GM19238 (cell line): ENCODE measurements at regions not wholly inside any gene's neighbourhood (a gene's known extent, or its start where the extent isn't known, plus 50 kb on each side); places are given as distances from the start of the nearest gene placed in this dataset.
"Not testable (repeated sequence)": the region's sequence is repeated elsewhere in the genome, so short reads cannot be mapped to it uniquely, and the experiment has no call there.

Experiments
- DNase-seq: peaks from one replicate; pipeline ENCODE4 v3.0.0; 2011; ENCODE audit warnings: low spot score; ENCODE audit not compliant: insufficient read length

GRCh38 chr2:22450831-22451230 is 934.1 kb upstream of the KLHL29 start:
- DNase-seq: no peak

DNA sequence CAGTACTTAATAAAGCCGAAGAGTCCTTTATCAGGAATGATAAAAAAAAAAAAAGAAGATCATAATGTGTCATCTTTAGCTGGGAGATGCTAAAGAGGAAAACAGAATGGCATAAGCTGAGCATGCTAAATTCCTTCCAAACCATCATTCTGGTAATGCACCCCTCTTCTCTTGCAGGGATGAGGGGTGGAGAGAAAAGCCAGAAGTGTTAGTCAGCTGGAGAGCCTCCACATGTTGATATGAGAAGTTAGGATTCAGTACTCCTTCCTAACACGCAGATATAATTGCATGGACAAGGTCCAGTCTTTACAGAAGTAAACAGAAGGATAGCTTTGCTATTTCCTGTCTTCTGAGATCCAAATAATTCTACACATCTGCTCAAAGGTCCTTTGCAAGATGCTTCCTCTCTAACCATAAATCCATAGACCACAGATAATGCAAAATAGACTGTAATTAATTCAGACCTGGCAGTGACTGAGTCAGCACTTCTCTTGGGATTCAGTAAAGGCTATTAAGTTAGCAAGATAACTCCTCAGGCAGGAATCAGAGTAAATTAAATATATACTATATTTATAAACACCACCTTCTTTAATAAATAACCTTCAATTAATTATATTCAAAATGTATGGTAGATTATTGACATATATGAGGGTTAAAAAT is 930.0 kb upstream of the KLHL29 start:
- DNase-seq: no peak

GRCh38 chr2:22458440-22458839 is 926.5 kb upstream of the KLHL29 start:
- no peak for DNase-seq

GRCh38 chr2:22475103-22475502 is 909.9 kb upstream of the KLHL29 start:
- not testable (repeated sequence) for DNase-seq

GRCh38 chr2:22478329-22478728 is 906.6 kb upstream of the KLHL29 start:
- no peak for DNase-seq

DNA sequence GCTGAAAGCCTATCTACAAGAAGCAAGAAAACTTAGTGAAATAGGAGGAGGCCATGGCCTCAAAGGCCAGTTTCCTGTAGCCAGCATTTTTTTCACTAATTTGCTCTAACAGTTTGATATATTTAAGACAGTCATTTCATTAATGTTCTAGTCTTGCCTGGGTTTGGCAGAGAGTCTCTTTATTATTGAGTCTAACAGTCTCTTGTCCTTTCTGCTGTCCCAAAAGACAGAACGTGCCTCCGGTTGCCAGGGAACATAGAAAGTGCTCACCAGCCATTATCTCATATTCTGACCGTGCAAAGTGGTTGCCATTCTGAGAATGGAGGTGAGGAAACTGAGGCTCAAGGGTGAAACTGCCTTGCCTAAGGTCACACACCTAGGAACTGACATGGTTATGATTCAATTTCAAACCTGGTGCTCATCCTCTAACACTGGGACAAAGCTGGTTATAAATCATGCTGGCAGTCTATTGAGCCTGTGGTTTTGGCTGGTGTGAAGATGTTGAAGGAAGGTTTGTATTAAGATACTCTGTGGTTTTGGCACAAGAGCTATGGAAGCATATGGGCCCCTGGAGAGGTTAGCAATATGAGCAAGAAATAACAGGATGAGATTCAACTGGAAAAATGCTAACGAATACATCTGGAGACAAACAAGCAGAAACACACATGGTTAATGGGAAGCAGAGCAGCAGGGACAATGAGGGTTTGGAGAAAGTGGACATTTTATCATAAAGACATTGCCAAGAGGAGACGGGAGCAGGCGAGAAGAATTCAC is 903.3 kb upstream of the KLHL29 start:
- DNase-seq: no peak

DNA sequence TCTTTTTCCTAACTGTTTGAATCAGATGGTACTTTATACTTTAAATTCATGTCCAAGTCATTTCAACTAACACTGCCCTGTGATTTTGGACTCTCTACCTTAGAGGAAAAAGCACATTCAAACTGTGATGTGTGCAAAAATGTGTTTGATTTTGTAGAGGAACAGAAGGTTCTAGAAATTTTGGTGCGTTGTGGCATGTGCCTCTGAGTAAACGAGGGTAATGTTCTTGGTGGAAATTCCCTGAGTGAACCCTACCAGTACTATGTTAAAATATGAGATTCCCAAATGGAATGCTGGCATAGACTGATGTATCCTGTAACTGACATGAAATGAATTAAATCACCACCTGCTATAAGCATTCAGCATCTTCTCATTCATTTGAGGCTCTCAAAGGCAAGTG is 901.9 kb upstream of the KLHL29 start:
- no peak for DNase-seq

DNA sequence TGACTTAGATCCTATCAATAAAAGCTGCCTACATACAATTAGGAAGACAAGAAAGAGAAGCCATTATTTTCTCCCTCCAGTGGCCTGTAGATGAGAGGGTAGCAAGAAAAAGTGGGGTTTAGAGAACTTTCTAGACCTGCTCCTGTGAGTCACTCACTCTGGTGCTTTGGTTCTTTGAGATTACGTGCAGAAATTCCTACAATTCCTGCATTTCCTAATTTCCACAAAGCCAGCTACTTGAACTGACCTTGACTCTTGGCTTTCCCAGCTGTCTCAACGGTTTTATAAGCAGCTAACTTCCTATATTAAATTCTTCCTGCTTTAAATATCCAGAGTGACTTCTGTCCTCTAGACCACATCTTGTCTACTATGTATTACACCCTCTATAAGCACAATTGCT is 899.5 kb upstream of the KLHL29 start:
- no peak for DNase-seq

DNA sequence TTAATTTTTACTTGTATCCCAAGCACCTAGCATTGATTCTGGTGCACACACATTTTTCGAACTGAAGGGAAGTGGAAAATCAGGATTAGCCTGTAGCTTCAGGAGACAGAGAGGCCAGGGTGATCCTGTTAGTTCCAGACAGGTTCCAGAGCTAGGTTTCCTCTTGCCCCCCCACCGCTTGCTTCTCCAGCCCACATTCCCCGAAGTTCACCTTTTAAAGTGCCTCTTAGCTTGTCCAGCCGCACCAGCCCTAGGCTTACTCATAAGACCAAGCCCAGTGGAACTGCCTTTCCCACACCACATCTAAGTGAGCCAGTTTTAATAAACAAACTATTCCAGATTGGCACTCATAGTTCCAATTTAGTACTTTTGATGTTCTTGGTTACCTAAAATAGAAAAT is 898.6 kb upstream of the KLHL29 start:
- no peak for DNase-seq

GRCh38 chr2:22487036-22487435 is 897.9 kb upstream of the KLHL29 start:
- DNase-seq: no peak

DNA sequence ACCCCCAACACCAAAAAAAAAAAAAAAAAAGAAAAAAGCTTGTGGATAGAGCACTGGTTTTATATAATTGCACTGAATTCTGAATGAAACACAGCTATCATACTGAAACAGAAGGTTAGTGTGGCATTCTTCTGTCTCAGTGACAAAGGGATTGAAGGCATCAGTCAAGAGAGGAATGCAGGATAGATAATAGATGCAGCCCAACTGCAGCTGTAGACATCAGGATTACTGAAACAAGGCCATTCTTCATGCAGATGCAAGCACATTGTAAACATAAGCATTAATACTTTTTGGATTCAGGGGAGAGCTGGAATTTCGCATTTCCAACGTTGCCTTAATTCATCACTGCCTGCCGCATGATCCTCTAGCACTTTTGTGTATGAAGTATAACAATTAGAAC is 897.4 kb upstream of the KLHL29 start:
- DNase-seq: no peak

GRCh38 chr2:22491442-22491841 is 893.5 kb upstream of the KLHL29 start:
- DNase-seq: no peak

DNA sequence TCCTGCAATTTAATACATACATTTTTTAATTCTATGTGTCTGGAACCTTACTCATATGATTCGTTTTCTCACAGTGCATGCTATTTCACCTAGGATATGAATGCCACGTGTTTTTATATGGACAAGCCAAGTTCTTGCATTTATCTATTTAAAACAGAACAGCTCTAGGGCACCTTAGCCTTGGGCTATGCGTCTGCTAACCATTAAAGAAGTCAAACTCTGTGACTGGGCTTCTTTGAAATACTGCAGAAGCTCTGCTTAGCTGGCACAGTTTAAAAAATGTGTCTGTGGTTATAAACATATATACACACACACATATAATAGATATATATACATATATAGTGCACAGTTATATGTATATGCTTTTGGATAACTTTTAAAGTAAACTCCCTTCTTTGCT is 890.8 kb upstream of the KLHL29 start:
- no peak for DNase-seq

- no peak for DNase-seq
Measured at GRCh38 chr2:22497064-22497463, 887.9 kb upstream of the KLHL29 start.

- DNase-seq: no peak
Measured at GRCh38 chr2:22497789-22498188, 887.2 kb upstream of the KLHL29 start.

GRCh38 chr2:22499082-22499839 is 885.7 kb upstream of the KLHL29 start:
- DNase-seq: no peak

DNA sequence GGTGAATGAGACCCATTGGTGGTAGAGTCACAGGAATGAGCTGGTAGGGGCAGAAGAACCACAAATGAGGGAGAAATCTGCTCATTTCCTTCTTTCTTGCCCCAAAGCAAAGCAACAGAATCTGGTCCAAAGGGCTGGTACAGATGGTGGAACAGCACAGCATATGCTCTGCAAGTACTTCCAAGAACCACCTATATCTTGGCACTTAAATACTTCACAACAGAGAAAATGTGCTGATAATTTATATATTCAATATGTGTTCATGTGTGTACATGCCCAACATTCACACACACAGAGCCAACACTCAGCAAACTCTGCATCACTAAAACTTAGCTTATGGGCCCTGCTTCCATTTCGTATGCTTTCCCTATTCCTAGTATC is 884.4 kb upstream of the KLHL29 start:
- no peak for DNase-seq

DNA sequence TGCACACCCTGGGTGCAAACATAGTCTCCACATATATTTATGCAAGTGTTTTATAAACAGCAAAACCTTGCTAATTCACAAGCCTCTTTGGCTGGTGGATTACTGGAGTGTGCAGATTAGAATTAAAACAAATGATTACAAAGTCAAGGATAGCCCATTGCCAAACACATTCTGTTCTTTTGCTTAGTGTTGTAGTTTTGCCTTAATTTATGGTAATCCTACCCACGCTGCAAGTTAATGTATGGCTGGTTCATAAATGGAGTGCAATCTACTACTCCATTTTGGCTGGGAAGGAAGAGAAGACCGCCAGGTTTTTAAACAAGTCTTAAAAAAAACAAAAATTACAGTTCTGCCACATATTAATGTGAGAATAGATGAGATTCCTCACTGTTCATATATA is 883.1 kb upstream of the KLHL29 start:
- no peak for DNase-seq

GRCh38 chr2:22513563-22513962 is 871.4 kb upstream of the KLHL29 start:
- no peak for DNase-seq

- DNase-seq: no peak
Measured at GRCh38 chr2:22517141-22517540, 867.8 kb upstream of the KLHL29 start.

GRCh38 chr2:22518641-22519040 is 866.3 kb upstream of the KLHL29 start:
- DNase-seq: no peak
